ENCODE measurements at regions not wholly inside any gene's neighbourhood (a gene's known extent, or its start where the extent isn't known, plus 50 kb on each side); places are given as distances from the start of the nearest gene placed in this dataset.

DNA sequence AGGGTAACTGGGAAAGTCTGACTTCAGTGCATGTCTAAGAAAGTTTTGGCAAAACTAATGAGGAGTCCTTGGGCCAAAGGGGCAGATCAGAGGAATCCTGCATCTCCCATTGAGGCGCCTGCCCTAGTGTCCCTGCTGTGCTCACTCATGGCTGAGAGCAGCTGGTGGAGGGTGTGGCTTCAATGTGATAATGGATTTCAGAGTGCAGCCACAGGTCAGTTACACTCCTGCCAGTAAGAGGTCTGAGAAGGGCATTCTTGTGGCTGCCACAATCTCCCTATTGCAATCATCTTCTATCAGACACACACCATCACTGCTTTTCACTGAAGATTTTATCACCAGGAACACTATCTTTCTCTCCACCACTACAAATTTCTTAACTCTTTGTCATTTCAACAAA is 457.1 kb downstream of the MID1IP1 start:
- Mint-ChIP-seq H3K9me3 (no peaks in the 10 kb centered on the region), H3K27ac (no peak overlapping the region), H3K27me3 (no peaks in the 10 kb centered on the region), H3K4me1 (peaks cover 0 to 6% (median 5%) of the 10 kb centered on the region in 4 donors), H3K36me3 (no peaks in the 10 kb centered on the region), H3K4me3 (no peak overlapping the region)
- Histone ChIP-seq H3K27ac (ENCODE audit: low read depth, low read length) (no peak overlapping the region), H3K4me1 (ENCODE audit: insufficient read depth, low read length) (no peaks in the 10 kb centered on the region), H3K27me3 (ENCODE audit: insufficient read depth, low read length) (no peaks in the 10 kb centered on the region), H3K36me3 (ENCODE audit: insufficient read depth, low read length) (no peaks in the 10 kb centered on the region), H3K9me3 (ENCODE audit: control insufficient read depth in 1 of 2, low read length in 2 of 2) (no peaks in the 10 kb centered on the region), H3K4me3 (ENCODE audit: low read length in 2 of 2) (no peak overlapping the region)
- CTCF ChIA-PET (ENCODE audit: partially characterized antibody) = no interaction called here
- POLR2A ChIA-PET (ENCODE audit: partially characterized antibody) = no interaction called here
- intact Hi-C loops (cut with micrococcal nuclease) = no loop called here
- no peak for DNase-seq

DNA sequence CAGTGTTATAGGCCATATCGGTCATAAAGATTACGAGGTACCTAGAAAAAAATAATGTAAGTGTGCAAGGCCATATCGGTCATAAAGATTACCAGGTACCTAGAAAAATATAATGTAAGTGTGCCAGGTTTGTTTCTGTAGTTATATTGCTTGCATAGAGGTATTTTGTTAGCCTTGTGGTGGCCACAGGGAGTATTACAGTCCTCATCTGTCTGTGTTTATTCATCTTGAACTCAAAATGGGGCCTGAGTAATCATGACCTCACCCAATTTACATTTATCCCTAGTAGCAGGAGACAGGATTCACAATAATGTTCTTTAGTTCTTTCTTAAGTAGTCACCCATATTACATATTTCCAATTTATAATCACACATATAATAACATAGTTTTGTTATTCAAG is 459.7 kb downstream of the MID1IP1 start:
- no peak overlapping the region for H3K27ac Mint-ChIP-seq
- no peaks in the 10 kb centered on the region for H3K27me3 ChIP-seq (ENCODE audit: insufficient read depth, low read length)
- intact Hi-C loops (cut with micrococcal nuclease) = loop anchor here (1.0 to 10.0 kb wide), 3 partner anchors 46 to 184 kb away; no protein-coding TSS in a partner anchor
- POLR2A ChIA-PET (ENCODE audit: partially characterized antibody) = no interaction called here
- peaks cover 0 to 6% (median 0%) of the 10 kb centered on the region in 8 donors for H3K9me3 Mint-ChIP-seq
- peaks cover 0 to 6% (median 5%) of the 10 kb centered on the region in 4 donors for H3K4me1 Mint-ChIP-seq
- CTCF ChIA-PET (ENCODE audit: partially characterized antibody) = interaction anchor here (1.0 to 3.4 kb wide), 3 partner anchors 77 to 184 kb away, joined by 3 to 16 read pairs (median 3); no protein-coding TSS in a partner anchor
- no peaks in the 10 kb centered on the region for H3K36me3 ChIP-seq (ENCODE audit: insufficient read depth, low read length)
- no peak overlapping the region for H3K4me3 ChIP-seq (ENCODE audit: low read length in 2 of 2)
- no peaks in the 10 kb centered on the region for H3K4me1 ChIP-seq (ENCODE audit: insufficient read depth, low read length)
- DNase-seq = no peak
- no peaks in the 10 kb centered on the region for H3K9me3 ChIP-seq (ENCODE audit: control insufficient read depth in 1 of 2, low read length in 2 of 2)
- H3K27ac ChIP-seq (ENCODE audit: low read depth, low read length) = no peak overlapping the region
- no peak overlapping the region for H3K4me3 Mint-ChIP-seq
- no peaks in the 10 kb centered on the region for H3K36me3 Mint-ChIP-seq
- H3K27me3 Mint-ChIP-seq = no peaks in the 10 kb centered on the region

DNA sequence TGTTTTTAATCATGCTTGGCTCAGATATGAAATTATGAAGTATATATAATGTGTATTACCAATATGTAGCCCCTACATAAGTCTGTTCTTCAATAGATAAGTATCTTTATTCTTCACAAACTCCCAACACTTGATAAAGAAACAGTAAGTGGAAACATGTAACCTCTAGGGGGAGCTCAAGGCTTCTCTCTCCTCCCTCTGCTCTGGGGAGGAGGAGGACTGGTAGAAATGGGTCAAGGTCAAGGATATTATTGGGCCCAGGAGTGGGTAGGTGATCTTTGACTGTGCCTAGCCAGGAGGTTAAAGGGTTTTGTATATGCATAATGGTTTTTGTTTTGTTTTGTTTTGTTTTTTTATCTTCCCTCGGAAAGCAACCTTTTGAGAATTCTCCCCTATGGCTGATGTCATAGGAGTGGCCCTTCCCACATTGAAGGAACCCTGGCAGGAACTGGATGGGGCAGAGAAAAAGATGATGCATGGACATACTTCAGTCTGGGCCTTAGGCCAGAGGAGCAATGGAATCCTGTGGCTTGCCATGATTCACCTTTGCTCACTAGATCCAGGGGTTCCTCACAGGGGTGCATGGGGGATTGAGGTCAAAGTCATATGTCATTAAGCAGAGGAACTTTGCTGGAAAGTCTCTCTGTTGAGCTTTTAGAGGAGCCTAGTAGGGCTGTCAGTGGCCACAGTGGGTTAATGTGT is 460.3 kb downstream of the MID1IP1 start:
- peak; percentile 28 to 47 (median 34) for DNase-seq
- no peaks in the 10 kb centered on the region for H3K27me3 Mint-ChIP-seq
- intact Hi-C loops (cut with micrococcal nuclease) = loop anchor here (1.0 to 10.0 kb wide), 3 partner anchors 46 to 184 kb away; no protein-coding TSS in a partner anchor
- Histone ChIP-seq H3K9me3 (ENCODE audit: control insufficient read depth in 1 of 2, low read length in 2 of 2) (no peaks in the 10 kb centered on the region), H3K27ac (ENCODE audit: low read depth, low read length) (no peak overlapping the region), H3K27me3 (ENCODE audit: insufficient read depth, low read length) (no peaks in the 10 kb centered on the region), H3K36me3 (ENCODE audit: insufficient read depth, low read length) (no peaks in the 10 kb centered on the region), H3K4me1 (ENCODE audit: insufficient read depth, low read length) (no peaks in the 10 kb centered on the region), H3K4me3 (ENCODE audit: low read length in 2 of 2) (no peak overlapping the region)
- peak overlapping the region in 3 of 7 donors; percentile 7 to 68 (median 27) for H3K27ac Mint-ChIP-seq
- peaks cover 0 to 6% (median 5%) of the 10 kb centered on the region in 4 donors for H3K4me1 Mint-ChIP-seq
- no peaks in the 10 kb centered on the region for H3K36me3 Mint-ChIP-seq
- POLR2A ChIA-PET (ENCODE audit: partially characterized antibody) = no interaction called here
- CTCF ChIA-PET (ENCODE audit: partially characterized antibody) = interaction anchor here (0.9 to 3.4 kb wide), 4 partner anchors 66 to 183 kb away, joined by 3 to 16 read pairs (median 4); no protein-coding TSS in a partner anchor
- H3K9me3 Mint-ChIP-seq = peaks cover 0 to 6% (median 0%) of the 10 kb centered on the region in 8 donors
- no peak overlapping the region for H3K4me3 Mint-ChIP-seq

DNA sequence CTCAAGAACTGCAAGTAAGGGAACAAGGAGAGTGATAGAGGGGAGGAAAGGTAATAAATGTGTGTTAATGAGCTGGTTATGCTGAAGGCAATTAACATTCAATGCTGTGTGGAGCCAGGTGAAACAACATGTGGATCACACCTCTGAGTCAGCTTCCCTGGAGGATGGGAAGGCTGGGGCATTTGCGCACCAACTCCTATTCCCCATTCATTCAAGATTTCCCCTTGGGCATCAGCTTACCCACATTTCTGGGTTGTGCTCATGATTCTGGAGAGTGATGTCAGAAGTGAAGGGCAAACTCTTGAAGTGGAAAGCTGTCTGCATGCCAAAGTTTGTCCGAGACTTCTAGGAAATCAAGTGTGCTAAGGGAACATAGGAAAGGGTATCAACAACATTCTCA is 461.4 kb downstream of the MID1IP1 start:
- ChIA-PET CTCF (ENCODE audit: partially characterized antibody) (interaction anchor here (0.9 to 3.4 kb wide), 4 partner anchors 65 to 182 kb away, joined by 3 to 16 read pairs (median 4); no protein-coding TSS in a partner anchor), POLR2A (ENCODE audit: partially characterized antibody) (no interaction called here)
- H3K36me3 Mint-ChIP-seq = no peaks in the 10 kb centered on the region
- Histone ChIP-seq H3K4me3 (ENCODE audit: low read length in 2 of 2) (no peak overlapping the region), H3K27me3 (ENCODE audit: insufficient read depth, low read length) (no peaks in the 10 kb centered on the region), H3K27ac (ENCODE audit: low read depth, low read length) (no peak overlapping the region), H3K36me3 (ENCODE audit: insufficient read depth, low read length) (no peaks in the 10 kb centered on the region), H3K4me1 (ENCODE audit: insufficient read depth, low read length) (no peaks in the 10 kb centered on the region), H3K9me3 (ENCODE audit: control insufficient read depth in 1 of 2, low read length in 2 of 2) (no peaks in the 10 kb centered on the region)
- peaks cover 0 to 6% (median 0%) of the 10 kb centered on the region in 8 donors for H3K9me3 Mint-ChIP-seq
- no peak overlapping the region for H3K4me3 Mint-ChIP-seq
- H3K27me3 Mint-ChIP-seq = no peaks in the 10 kb centered on the region
- DNase-seq = no peak
- intact Hi-C loops (cut with micrococcal nuclease) = loop anchor here (5.0 to 10.0 kb wide), 2 partner anchors 45 to 72 kb away; no protein-coding TSS in a partner anchor
- H3K27ac Mint-ChIP-seq = no peak overlapping the region
- peaks cover 0 to 6% (median 5%) of the 10 kb centered on the region in 4 donors for H3K4me1 Mint-ChIP-seq

DNA sequence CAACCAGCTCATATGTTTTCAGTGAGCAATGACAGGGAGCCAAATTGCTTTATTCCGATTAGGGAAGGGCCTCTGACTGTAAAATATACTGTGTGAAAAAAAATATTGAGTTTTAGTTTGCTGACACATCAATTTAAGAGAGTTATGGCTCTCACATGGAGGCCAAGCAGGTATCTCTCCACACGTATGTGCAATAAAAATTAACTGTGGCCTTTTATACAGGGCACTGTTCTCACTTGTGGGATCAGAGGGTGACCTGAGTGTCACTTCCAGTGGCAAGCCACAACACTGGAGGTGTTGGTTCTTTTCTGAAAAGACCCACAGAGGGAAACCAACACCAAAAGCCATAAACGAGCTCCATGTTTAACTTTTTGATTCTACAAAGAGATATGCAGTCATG is 462.8 kb downstream of the MID1IP1 start:
- H3K9me3 ChIP-seq (ENCODE audit: control insufficient read depth in 1 of 2, low read length in 2 of 2) = no peaks in the 10 kb centered on the region
- ChIA-PET CTCF (ENCODE audit: partially characterized antibody) (interaction anchor here (1.3 kb wide), 1 partner anchor 60 kb away, joined by 3 read pairs; no protein-coding TSS in a partner anchor), POLR2A (ENCODE audit: partially characterized antibody) (interaction anchor here (0.9 kb wide), 1 partner anchor 46 kb away, joined by 3 read pairs; no protein-coding TSS in a partner anchor)
- no peaks in the 10 kb centered on the region for H3K4me1 ChIP-seq (ENCODE audit: insufficient read depth, low read length)
- Mint-ChIP-seq H3K36me3 (no peaks in the 10 kb centered on the region), H3K27ac (no peak overlapping the region), H3K9me3 (peaks cover 0 to 6% (median 0%) of the 10 kb centered on the region in 8 donors), H3K27me3 (no peaks in the 10 kb centered on the region), H3K4me1 (peaks cover 0 to 10% (median 5%) of the 10 kb centered on the region in 4 donors), H3K4me3 (no peak overlapping the region)
- H3K4me3 ChIP-seq (ENCODE audit: low read length in 2 of 2) = no peak overlapping the region
- no peak for DNase-seq
- no peaks in the 10 kb centered on the region for H3K36me3 ChIP-seq (ENCODE audit: insufficient read depth, low read length)
- no peak overlapping the region for H3K27ac ChIP-seq (ENCODE audit: low read depth, low read length)
- intact Hi-C loops (cut with micrococcal nuclease) = loop anchor here (5.0 to 10.0 kb wide), 2 partner anchors 43 to 71 kb away; no protein-coding TSS in a partner anchor
- H3K27me3 ChIP-seq (ENCODE audit: insufficient read depth, low read length) = no peaks in the 10 kb centered on the region

DNA sequence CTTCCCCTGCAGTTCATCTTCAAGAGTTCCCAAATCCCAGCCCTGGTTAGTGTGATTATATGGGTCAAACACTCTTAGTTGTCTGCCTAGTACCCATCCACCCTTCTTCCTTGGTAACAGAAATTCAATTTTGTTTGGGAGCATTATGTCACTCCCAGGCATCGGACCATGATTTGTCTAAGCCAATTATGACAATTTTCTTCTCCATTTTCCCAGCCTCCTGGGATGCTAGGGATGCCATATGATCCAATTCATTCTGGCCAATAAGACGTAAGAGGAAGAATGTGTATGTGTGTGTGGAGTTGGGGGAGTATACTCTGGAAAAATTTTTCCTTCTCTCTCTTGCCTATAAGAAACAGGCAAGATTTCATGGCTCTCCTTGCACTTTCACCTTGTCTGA is 465.9 kb downstream of the MID1IP1 start:
- Histone ChIP-seq H3K4me1 (ENCODE audit: insufficient read depth, low read length) (no peaks in the 10 kb centered on the region), H3K27ac (ENCODE audit: low read depth, low read length) (no peak overlapping the region), H3K4me3 (ENCODE audit: low read length in 2 of 2) (no peak overlapping the region), H3K9me3 (ENCODE audit: control insufficient read depth in 1 of 2, low read length in 2 of 2) (no peaks in the 10 kb centered on the region), H3K36me3 (ENCODE audit: insufficient read depth, low read length) (no peaks in the 10 kb centered on the region), H3K27me3 (ENCODE audit: insufficient read depth, low read length) (no peaks in the 10 kb centered on the region)
- DNase-seq = no peak
- H3K27me3 Mint-ChIP-seq = no peaks in the 10 kb centered on the region
- no peaks in the 10 kb centered on the region for H3K36me3 Mint-ChIP-seq
- intact Hi-C loops (cut with micrococcal nuclease) = loop anchor here (10.0 kb wide), 1 partner anchor 68 kb away; no protein-coding TSS in a partner anchor
- H3K4me1 Mint-ChIP-seq = peaks cover 0 to 6% (median 0%) of the 10 kb centered on the region in 4 donors
- no peak overlapping the region for H3K27ac Mint-ChIP-seq
- ChIA-PET POLR2A (ENCODE audit: partially characterized antibody) (no interaction called here), CTCF (ENCODE audit: partially characterized antibody) (no interaction called here)
- H3K4me3 Mint-ChIP-seq = no peak overlapping the region
- peaks cover 0 to 6% (median 2%) of the 10 kb centered on the region in 8 donors for H3K9me3 Mint-ChIP-seq

DNA sequence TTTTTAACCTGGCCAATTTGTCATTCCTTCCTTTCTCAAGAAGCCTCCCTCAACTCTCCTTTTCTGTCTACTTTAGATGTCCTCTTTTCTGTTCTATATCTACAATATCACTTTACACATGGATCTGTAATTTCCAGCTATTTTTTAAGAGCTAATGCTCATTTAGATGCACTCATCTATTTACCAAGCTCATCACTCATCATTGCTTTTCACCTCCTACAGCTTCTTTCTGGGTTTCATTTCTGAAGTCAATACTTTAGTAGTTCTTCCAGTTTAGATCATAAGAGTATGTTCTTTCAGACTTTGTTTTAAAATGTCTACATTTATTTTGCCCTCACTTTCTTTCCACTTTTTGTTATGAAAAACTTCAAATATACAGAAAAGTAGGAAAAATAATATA is 466.9 kb downstream of the MID1IP1 start:
- POLR2A ChIA-PET (ENCODE audit: partially characterized antibody) = no interaction called here
- Mint-ChIP-seq H3K27ac (no peak overlapping the region), H3K36me3 (no peaks in the 10 kb centered on the region), H3K27me3 (no peaks in the 10 kb centered on the region), H3K9me3 (peaks cover 0 to 7% (median 2%) of the 10 kb centered on the region in 8 donors), H3K4me3 (no peak overlapping the region), H3K4me1 (peaks cover 0 to 4% (median 0%) of the 10 kb centered on the region in 4 donors)
- Histone ChIP-seq H3K27me3 (ENCODE audit: insufficient read depth, low read length) (no peaks in the 10 kb centered on the region), H3K9me3 (ENCODE audit: control insufficient read depth in 1 of 2, low read length in 2 of 2) (no peaks in the 10 kb centered on the region), H3K4me1 (ENCODE audit: insufficient read depth, low read length) (no peaks in the 10 kb centered on the region), H3K27ac (ENCODE audit: low read depth, low read length) (no peak overlapping the region), H3K36me3 (ENCODE audit: insufficient read depth, low read length) (no peaks in the 10 kb centered on the region), H3K4me3 (ENCODE audit: low read length in 2 of 2) (no peak overlapping the region)
- no peak for DNase-seq
- intact Hi-C loops (cut with micrococcal nuclease) = loop anchor here (10.0 kb wide), 1 partner anchor 67 kb away; no protein-coding TSS in a partner anchor
- CTCF ChIA-PET (ENCODE audit: partially characterized antibody) = no interaction called here

Data from CD4-positive, alpha-beta memory T cell (primary cell).